A549 (cell line): ENCODE measurements at regions not wholly inside any gene's neighbourhood (a gene's known extent, or its start where the extent isn't known, plus 50 kb on each side); places are given as distances from the start of the nearest gene placed in this dataset.

Experiments used
- ATAC-seq, 2 experiments: fragments of 200-7000 bp in 1 of 2; fragments of >200 bp in 1 of 2; cut with Nextera tagmentation in 1 of 2; cut with Tn5 transposase in 1 of 2; 3 replicates each; pipeline versions ENCODE4 v1.8.0 to v1.9.1; 2018 to 2020; ENCODE audit warnings: mild to moderate bottlenecking in 1 of 2, moderate library complexity in 1 of 2
- CTCF ChIA-PET: fragments of 300-600 bp; sonication (Branson Sonifier 250); formaldehyde crosslinking; extraction: SDS; loops from one replicate; lab custom pipeline; 2021; ENCODE audit warnings: antibody characterized with exemption, inconsistent platforms; lab: Yijun Ruan, JAX
- POLR2A ChIA-PET: fragments of 350-600 bp; formaldehyde crosslinking; extraction: SDS; loops from one replicate; lab custom pipeline; 2021; ENCODE audit warnings: antibody characterized with exemption, inconsistent platforms; lab: Yijun Ruan, JAX
- DNase-seq, 2 experiments: peaks; one replicate each; pipeline versions ENCODE4 v3.0.0 to v3.0.0-alpha.2; 2011 to 2016; ENCODE audit warnings: low read depth in 1 of 2, low spot score in 1 of 2
- FAIRE-seq: peaks from 2 replicates; lab custom pipeline; 2011; peaks lifted over from hg19 to GRCh38; lab: Jason Lieb, UNC
- H3K27ac ChIP-seq, 2 experiments: fragments of >200 bp; sonication (Bioruptor Twin); formaldehyde crosslinking; 3 replicates each; pipeline ENCODE4 v1.5.1; 2016 to 2017
- H3K4me1 ChIP-seq: fragments of >200 bp; sonication (Bioruptor Twin); formaldehyde crosslinking; 3 replicates; pipeline ENCODE4 v1.6.1; 2016
- H3K4me2 ChIP-seq: fragments of >200 bp; sonication (Bioruptor Twin); formaldehyde crosslinking; 3 replicates; pipeline ENCODE4 v1.6.1; 2016
- H3K4me3 ChIP-seq: fragments of >200 bp; sonication (Bioruptor Twin); formaldehyde crosslinking; 3 replicates; pipeline ENCODE4 v1.5.1; 2016
- H3K9me3 ChIP-seq: fragments of >200 bp; sonication (Bioruptor Twin); formaldehyde crosslinking; 3 replicates; pipeline ENCODE4 v1.6.1; 2016
- BCL3 ChIP-seq: fragments of >200 bp; sonication (Bioruptor Twin); formaldehyde crosslinking; IDR thresholded peaks from 3 replicates; pipeline ENCODE4 v1.6.1; 2016
- CHD4 ChIP-seq: fragments of 200-600 bp; sonication (generic); IDR thresholded peaks from 2 replicates; pipeline ENCODE4 v1.6.1; 2016; ENCODE audit warnings: antibody characterized with exemption, mild to moderate bottlenecking, borderline replicate concordance
- EHMT2 ChIP-seq: fragments of 200-600 bp; sonication (generic); IDR thresholded peaks from 2 replicates; pipeline ENCODE4 v1.6.1; 2016; ENCODE audit warnings: antibody characterized with exemption, low read depth, mild to moderate bottlenecking, moderate library complexity
- FOSB ChIP-seq: fragments of 250-450 bp; sonication (Bioruptor Pico); IDR thresholded peaks from 2 replicates; pipeline ENCODE4 v1.5.0; 2020; ENCODE audit warnings: mild to moderate bottlenecking, moderate library complexity
- FOSL2 ChIP-seq, 2 experiments: fragments of 450-650 bp in 1 of 2; fragments of >200 bp in 1 of 2; sonication (Bioruptor Twin) in 1 of 2; formaldehyde crosslinking; IDR thresholded peaks; 2 replicates each; pipeline versions ENCODE4 v1.5.0 to v1.6.1; 2016 to 2020; ENCODE audit warnings: mild to moderate bottlenecking in 1 of 2, moderate library complexity in 1 of 2
- HDAC2 ChIP-seq: fragments of 200-600 bp; sonication (generic); IDR thresholded peaks from 2 replicates; pipeline ENCODE4 v1.6.1; 2016
- HEYL ChIP-seq: fragments of 250-450 bp; sonication (Bioruptor Pico); IDR thresholded peaks from 2 replicates; pipeline ENCODE4 v1.8.0; 2021; ENCODE audit warnings: mild to moderate bottlenecking, moderate library complexity
- HMGXB4 ChIP-seq: fragments of 250-450 bp; sonication (Bioruptor Pico); IDR thresholded peaks from 2 replicates; pipeline ENCODE4 v1.5.0; 2021; ENCODE audit warnings: mild to moderate bottlenecking, moderate library complexity, borderline replicate concordance
- HOXB13 ChIP-seq: fragments of 250-450 bp; sonication (Bioruptor Pico); IDR thresholded peaks from 2 replicates; pipeline ENCODE4 v1.5.0; 2020; ENCODE audit warnings: low read depth, mild to moderate bottlenecking, moderate library complexity
- HOXB5 ChIP-seq: fragments of 250-450 bp; sonication (Bioruptor Pico); IDR thresholded peaks from 2 replicates; pipeline ENCODE4 v1.5.0; 2020; ENCODE audit warnings: mild to moderate bottlenecking, moderate library complexity
- MAFK ChIP-seq: fragments of 450-650 bp; IDR thresholded peaks from 2 replicates; pipeline ENCODE4 v1.6.1; 2014; ENCODE audit not compliant: partially characterized antibody
- NPAS2 ChIP-seq: fragments of 250-450 bp; sonication (Bioruptor Pico); IDR thresholded peaks from 2 replicates; pipeline ENCODE4 v1.8.0; 2022; ENCODE audit warnings: mild to moderate bottlenecking, moderate library complexity, borderline replicate concordance
- PHF8 ChIP-seq: fragments of 200-600 bp; sonication (generic); IDR thresholded peaks from 2 replicates; pipeline ENCODE4 v1.6.1; 2016; ENCODE audit warnings: low read depth, mild to moderate bottlenecking, antibody characterized with exemption, moderate library complexity, borderline replicate concordance
- REST ChIP-seq: fragments of 200-600 bp; sonication (generic); IDR thresholded peaks from 2 replicates; pipeline ENCODE4 v1.6.1; 2016; ENCODE audit warnings: antibody characterized with exemption, mild to moderate bottlenecking, moderate library complexity
- RFX5 ChIP-seq: fragments of 450-650 bp; IDR thresholded peaks from 2 replicates; pipeline ENCODE4 v1.7.1; 2014; ENCODE audit warnings: antibody characterized with exemption, mild to moderate bottlenecking, moderate library complexity
- SMC3 ChIP-seq: fragments of >200 bp; sonication (Bioruptor Twin); formaldehyde crosslinking; IDR thresholded peaks from 3 replicates; pipeline ENCODE4 v1.6.1; 2018; ENCODE audit warnings: inconsistent platforms
- TP53 ChIP-seq: fragments of 250-450 bp; sonication (Bioruptor Pico); IDR thresholded peaks from 2 replicates; pipeline ENCODE4 v1.5.0; 2021; ENCODE audit warnings: mild to moderate bottlenecking, moderate library complexity
- ZFP36 ChIP-seq: fragments of 450-650 bp; IDR thresholded peaks from 2 replicates; pipeline ENCODE4 v1.6.1; 2014; ENCODE audit warnings: borderline replicate concordance; ENCODE audit not compliant: partially characterized antibody
- WGBS: methylation state at CpG from one replicate; pipeline ENCODE4 v1.1.6; 2017; ENCODE audit errors: missing lambda C conversion rate; 5-methylcytosine and 5-hydroxymethylcytosine counted together
- TF ChIP-seq, protein P1 (sequence below): fragments of 450-650 bp; IDR thresholded peaks from 2 replicates; pipeline ENCODE4 v1.6.1; 2014; ENCODE audit warnings: antibody characterized with exemption
- TF ChIP-seq, protein P2 (sequence below): IDR thresholded peaks from 2 replicates; pipeline ENCODE4 v1.6.1; 2012

- TF ChIP-seq REST (no peak), MAFK (no peak)
Observed at GRCh38 chr1:5110508-5110907, 456.1 kb downstream of the AJAP1 start (continued).

- 14% methylated on average over 11 of the region's 11 CpGs for WGBS
- DNase-seq (no peak), FAIRE-seq (no peak)
- Histone ChIP-seq H3K4me2 (no peak overlapping the region), H3K9me3 (no peaks in the 10 kb centered on the region), H3K27ac (no peak overlapping the region), H3K4me3 (no peak overlapping the region)
- TF ChIP-seq TP53 (CRISPR knock-in tag) (no peak), PHF8 (no peak), ZFP36 (no peak), BCL3 (no peak), HMGXB4 (no peak), FOSL2 (IDR thresholded peaks at IDR 0.05) (no peak), FOSL2 (CRISPR knock-in tag; IDR thresholded peaks at IDR 0.05) (no peak), HOXB13 (CRISPR knock-in tag) (no peak), SMC3 (no peak), NPAS2 (no peak), RFX5 (no peak)
- TF ChIP-seq, all 56 proteins: peak for 0
- ATAC-seq: no peak
- H3K4me1 ChIP-seq: no peaks in the 10 kb centered on the region
- CTCF ChIA-PET: interaction anchor here (1.0 to 1.2 kb wide), 2 partner anchors 69 to 162 kb away, joined by 3 read pairs; no protein-coding TSS in a partner anchor
- POLR2A ChIA-PET: no interaction called here
Observed at GRCh38 chr1:5109633-5110032, 455.2 kb downstream of the AJAP1 start.

DNA sequence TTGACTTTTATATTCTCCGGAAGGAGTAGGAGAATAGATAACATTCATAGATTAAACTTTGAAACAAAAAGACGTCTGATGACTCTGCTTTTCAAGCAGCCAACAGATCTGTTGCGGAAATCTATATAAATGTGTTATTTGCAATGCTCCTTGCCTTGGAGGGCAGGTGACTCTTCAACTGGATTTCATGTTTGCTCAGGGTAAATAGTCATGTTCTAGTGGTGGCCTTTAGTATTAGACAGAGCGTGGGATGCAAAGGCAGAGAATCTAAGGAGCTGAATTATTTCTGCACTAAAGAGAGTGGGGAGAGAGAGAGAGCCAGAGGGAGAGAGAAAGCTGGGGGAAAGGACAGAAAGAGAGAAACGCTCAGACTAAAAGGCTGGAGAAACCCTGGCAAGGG is 454.3 kb downstream of the AJAP1 start:
- ChIA-PET POLR2A (no interaction called here), CTCF (no interaction called here)
- no peak overlapping the region for H3K4me2 ChIP-seq
- H3K9me3 ChIP-seq: no peaks in the 10 kb centered on the region
- WGBS: 3% methylated on average over 5 of the region's 5 CpGs
- no peaks in the 10 kb centered on the region for H3K4me1 ChIP-seq
- TF ChIP-seq, protein P1, sequence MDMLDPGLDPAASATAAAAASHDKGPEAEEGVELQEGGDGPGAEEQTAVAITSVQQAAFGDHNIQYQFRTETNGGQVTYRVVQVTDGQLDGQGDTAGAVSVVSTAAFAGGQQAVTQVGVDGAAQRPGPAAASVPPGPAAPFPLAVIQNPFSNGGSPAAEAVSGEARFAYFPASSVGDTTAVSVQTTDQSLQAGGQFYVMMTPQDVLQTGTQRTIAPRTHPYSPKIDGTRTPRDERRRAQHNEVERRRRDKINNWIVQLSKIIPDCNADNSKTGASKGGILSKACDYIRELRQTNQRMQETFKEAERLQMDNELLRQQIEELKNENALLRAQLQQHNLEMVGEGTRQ: no peak
- TF ChIP-seq HOXB5 (CRISPR knock-in tag) (no peak), HEYL (no peak), FOSL2 (IDR thresholded peaks at IDR 0.05) (no peak), FOSL2 (CRISPR knock-in tag; IDR thresholded peaks at IDR 0.05) (no peak), CHD4 (no peak), EHMT2 (no peak), FOSB (no peak), HDAC2 (no peak), RFX5 (no peak)
- TF ChIP-seq, protein P2, sequence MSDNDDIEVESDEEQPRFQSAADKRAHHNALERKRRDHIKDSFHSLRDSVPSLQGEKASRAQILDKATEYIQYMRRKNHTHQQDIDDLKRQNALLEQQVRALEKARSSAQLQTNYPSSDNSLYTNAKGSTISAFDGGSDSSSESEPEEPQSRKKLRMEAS: no peak
- H3K4me3 ChIP-seq: no peak overlapping the region
- no peak for DNase-seq
- FAIRE-seq: no peak
- ATAC-seq: no peak
- no peak overlapping the region for H3K27ac ChIP-seq
